GM13976 (cell line): ENCODE measurements at regions not wholly inside any gene's neighbourhood (a gene's known extent, or its start where the extent isn't known, plus 50 kb on each side); places are given as distances from the start of the nearest gene placed in this dataset.

Source experiments
- DNase-seq: peaks from one replicate; pipeline ENCODE4 v3.0.0; 2012; ENCODE audit warnings: low spot score
- CTCF ChIP-seq: IDR thresholded peaks from 2 replicates; pipeline ENCODE4 v1.5.1; 2012; ENCODE audit warnings: borderline replicate concordance, mild to moderate bottlenecking; ENCODE audit not compliant: insufficient read depth; ENCODE audit errors: extremely low read depth, missing control alignments, control extremely low read depth
- in situ Hi-C: fragments of 300-500 bp; cut with MboI; formaldehyde crosslinking; loops from one replicate; pipeline ENCODE4 v1.12.0; 2022; ENCODE audit warnings: low sequenced_read_pairs, mixed read lengths, inconsistent platforms; ENCODE audit not compliant: unreplicated experiment

- no peak for TF ChIP-seq CTCF
- DNase-seq = no peak
- in situ Hi-C loops = no loop called here
Observed at GRCh38 chr13:50382951-50383350, 367.7 kb downstream of the KCNRG start.

- in situ Hi-C loops = no loop called here
- no peak for DNase-seq
- no peak for TF ChIP-seq CTCF
Observed at GRCh38 chr13:50384724-50385123, 369.5 kb downstream of the KCNRG start.

GRCh38 chr13:50386541-50387050 is 371.4 kb downstream of the KCNRG start:
- in situ Hi-C loops = no loop called here
- no peak for TF ChIP-seq CTCF
- DNase-seq = no peak

GRCh38 chr13:50387051-50387581 is 371.9 kb downstream of the KCNRG start:
- in situ Hi-C loops = no loop called here
- TF ChIP-seq CTCF = peak; percentile 10
- DNase-seq = no peak

GRCh38 chr13:50388481-50388880 is 373.2 kb downstream of the KCNRG start:
- in situ Hi-C loops = no loop called here
- DNase-seq = no peak
- TF ChIP-seq CTCF = no peak

GRCh38 chr13:50389726-50390125 is 374.5 kb downstream of the KCNRG start:
- no peak for TF ChIP-seq CTCF
- in situ Hi-C loops = no loop called here
- DNase-seq = no peak
